ENCODE measurements at regions not wholly inside any gene's neighbourhood (a gene's known extent, or its start where the extent isn't known, plus 50 kb on each side); places are given as distances from the start of the nearest gene placed in this dataset.
"Not testable (repeated sequence)": the region's sequence is repeated elsewhere in the genome, so short reads cannot be mapped to it uniquely, and the experiment has no call there.

DNA sequence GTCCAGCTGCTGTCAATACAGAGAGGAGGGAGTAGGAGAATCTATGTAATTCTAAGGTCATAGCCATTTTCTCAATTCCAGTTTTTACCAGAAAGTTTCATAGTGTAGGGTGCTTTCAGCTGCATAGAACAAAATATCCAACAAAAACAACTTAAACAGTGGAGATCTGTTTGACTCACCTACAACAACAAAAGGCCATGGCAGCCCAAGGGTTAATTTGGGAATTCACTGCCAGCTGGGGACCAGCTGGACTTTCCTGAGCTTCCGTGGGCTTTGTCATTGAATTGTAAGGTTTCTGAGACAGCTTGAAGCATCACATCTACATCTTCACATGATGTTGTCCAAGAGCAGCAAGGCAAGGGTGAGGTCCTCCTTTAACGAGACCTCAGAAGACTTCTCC, 512.7 kb downstream of the IRS1 start:
- intact Hi-C loops (cut with DNase I; ENCODE audit: low total_unique reads): no loop called here
- no peaks in the 10 kb centered on the region for H3K27me3 ChIP-seq
- no peak overlapping the region for H3K27ac ChIP-seq
- no peaks in the 10 kb centered on the region for H3K9me3 ChIP-seq
- no peak for DNase-seq
- no peak for TF ChIP-seq POLR2A (IDR thresholded peaks at IDR 0.05)
- TF ChIP-seq, protein P1, sequence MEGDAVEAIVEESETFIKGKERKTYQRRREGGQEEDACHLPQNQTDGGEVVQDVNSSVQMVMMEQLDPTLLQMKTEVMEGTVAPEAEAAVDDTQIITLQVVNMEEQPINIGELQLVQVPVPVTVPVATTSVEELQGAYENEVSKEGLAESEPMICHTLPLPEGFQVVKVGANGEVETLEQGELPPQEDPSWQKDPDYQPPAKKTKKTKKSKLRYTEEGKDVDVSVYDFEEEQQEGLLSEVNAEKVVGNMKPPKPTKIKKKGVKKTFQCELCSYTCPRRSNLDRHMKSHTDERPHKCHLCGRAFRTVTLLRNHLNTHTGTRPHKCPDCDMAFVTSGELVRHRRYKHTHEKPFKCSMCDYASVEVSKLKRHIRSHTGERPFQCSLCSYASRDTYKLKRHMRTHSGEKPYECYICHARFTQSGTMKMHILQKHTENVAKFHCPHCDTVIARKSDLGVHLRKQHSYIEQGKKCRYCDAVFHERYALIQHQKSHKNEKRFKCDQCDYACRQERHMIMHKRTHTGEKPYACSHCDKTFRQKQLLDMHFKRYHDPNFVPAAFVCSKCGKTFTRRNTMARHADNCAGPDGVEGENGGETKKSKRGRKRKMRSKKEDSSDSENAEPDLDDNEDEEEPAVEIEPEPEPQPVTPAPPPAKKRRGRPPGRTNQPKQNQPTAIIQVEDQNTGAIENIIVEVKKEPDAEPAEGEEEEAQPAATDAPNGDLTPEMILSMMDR (IDR thresholded peaks at IDR 0.05): no peak
- H3K4me1 ChIP-seq: no peaks in the 10 kb centered on the region
- H3K4me3 ChIP-seq: no peak overlapping the region
- no peaks in the 10 kb centered on the region for H3K36me3 ChIP-seq (ENCODE audit: low read depth, missing control alignments)
- 39 to 52% methylated on average over 2 of the region's 2 CpGs for WGBS, 2 donors

DNA sequence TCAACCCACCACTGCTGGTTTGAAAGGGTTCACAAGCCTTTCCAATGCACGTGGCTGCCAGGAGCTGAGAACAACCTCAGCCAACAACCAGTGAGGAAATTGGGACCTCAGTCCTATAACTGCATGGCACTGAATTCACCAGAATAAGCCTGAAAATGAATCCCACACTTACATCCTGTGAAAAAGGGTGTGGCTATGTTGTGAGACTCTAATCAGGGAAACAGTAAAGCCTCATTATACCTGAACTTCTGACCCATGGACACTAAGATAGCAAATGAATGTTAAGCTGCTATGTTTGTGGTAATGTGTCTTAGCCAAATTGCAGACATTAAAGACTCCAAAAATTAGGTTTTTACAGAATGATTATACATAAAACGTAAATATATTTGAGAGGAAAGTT, 515.8 kb downstream of the IRS1 start:
- H3K4me3 ChIP-seq: no peak overlapping the region

DNA sequence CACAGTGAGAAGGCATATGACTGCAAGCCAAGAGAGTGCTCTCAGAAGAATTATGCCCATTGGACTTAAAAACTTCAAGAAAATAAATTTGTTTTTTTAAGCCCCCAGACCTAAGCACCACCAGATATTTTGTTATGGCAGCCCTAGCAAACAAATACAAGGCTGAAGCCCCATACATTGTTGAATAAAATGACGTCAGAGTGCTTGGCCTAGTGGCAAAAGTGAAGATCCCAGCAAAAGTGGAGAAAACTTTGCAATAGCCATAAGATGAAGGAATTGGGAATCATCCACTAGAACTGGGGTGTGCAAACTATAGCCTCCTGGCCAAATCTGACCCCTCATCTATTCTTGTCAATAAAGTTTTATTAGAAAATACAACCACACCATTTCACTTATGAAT, 517.5 kb downstream of the IRS1 start:
- whole genome bisulfite sequencing, 2 donors: 92 to 95% methylated on average over 1 of the region's 1 CpG
- intact Hi-C loops (cut with DNase I; ENCODE audit: low total_unique reads): no loop called here

More for the DNA sequence above, 515.8 kb downstream of the IRS1 start:
- no peak overlapping the region for H3K27ac ChIP-seq
- no peaks in the 10 kb centered on the region for H3K27me3 ChIP-seq
- H3K9me3 ChIP-seq: no peaks in the 10 kb centered on the region
- no peaks in the 10 kb centered on the region for H3K36me3 ChIP-seq (ENCODE audit: low read depth, missing control alignments)
- intact Hi-C loops (cut with DNase I; ENCODE audit: low total_unique reads): no loop called here
- 64 to 72% methylated on average over 2 of the region's 2 CpGs for WGBS, 2 donors
- no peak for DNase-seq
- H3K4me1 ChIP-seq: no peaks in the 10 kb centered on the region
- no peak for TF ChIP-seq POLR2A (IDR thresholded peaks at IDR 0.05)
- TF ChIP-seq, protein P1 (IDR thresholded peaks at IDR 0.05): no peak

DNA sequence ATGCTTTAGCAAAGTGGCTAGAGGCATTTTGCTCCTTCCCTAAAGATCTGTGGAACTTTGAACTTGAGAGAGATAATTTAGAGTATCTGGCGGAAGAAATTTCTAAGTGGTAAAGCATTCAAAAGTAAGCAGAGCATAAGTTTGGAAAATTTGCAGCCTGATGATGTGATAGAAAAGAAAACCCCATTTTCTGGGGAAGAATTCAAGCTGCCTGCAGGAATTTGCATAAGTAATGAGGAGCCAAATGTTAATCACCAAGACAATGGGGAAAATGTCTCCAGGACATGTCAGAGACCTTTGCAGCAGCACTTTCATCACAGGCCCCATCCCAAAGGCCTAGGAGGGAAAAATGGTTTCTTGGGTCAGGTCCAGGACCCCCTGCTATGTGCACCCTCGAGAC, 519.5 kb downstream of the IRS1 start:
- H3K4me1 ChIP-seq; DNase-seq; H3K36me3 ChIP-seq (ENCODE audit: low read depth, missing control alignments); intact Hi-C loops (cut with DNase I; ENCODE audit: low total_unique reads); H3K9me3 ChIP-seq; H3K27ac ChIP-seq; H3K27me3 ChIP-seq; H3K4me3 ChIP-seq: not testable (repeated sequence)
- 93 to 98% methylated on average over 2 of the region's 2 CpGs for WGBS, 2 donors

More for the DNA sequence above, 517.5 kb downstream of the IRS1 start:
- TF ChIP-seq POLR2A (IDR thresholded peaks at IDR 0.05): no peak
- TF ChIP-seq, protein P1 (IDR thresholded peaks at IDR 0.05): no peak
- Histone ChIP-seq H3K27ac (no peak overlapping the region), H3K9me3 (no peaks in the 10 kb centered on the region), H3K4me3 (no peak overlapping the region), H3K27me3 (no peaks in the 10 kb centered on the region), H3K4me1 (no peaks in the 10 kb centered on the region), H3K36me3 (ENCODE audit: low read depth, missing control alignments) (no peaks in the 10 kb centered on the region)
- DNase-seq: no peak

DNA sequence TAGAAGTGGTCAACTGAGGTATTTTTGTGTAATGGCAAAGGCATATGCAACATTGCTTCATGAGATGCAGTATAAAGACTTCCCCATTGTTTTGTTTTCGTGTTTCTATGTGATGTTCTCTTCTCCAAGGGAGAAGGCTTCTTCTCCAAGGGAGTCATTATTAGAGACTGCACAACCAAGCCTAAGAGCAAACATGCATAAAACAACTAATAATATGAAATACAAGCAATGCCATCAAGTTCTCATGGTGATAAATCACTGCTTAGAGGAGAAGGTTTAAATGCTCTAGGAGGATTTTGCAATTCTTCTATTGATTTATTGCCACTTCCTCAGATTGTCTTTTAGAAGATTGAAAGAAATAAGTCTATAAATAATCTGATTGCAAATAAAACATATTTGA, 524.4 kb downstream of the IRS1 start:
- intact Hi-C loops (cut with DNase I; ENCODE audit: low total_unique reads): no loop called here

More for the DNA sequence above, 524.4 kb downstream of the IRS1 start:
- TF ChIP-seq POLR2A (IDR thresholded peaks at IDR 0.05): no peak
- TF ChIP-seq, protein P1 (IDR thresholded peaks at IDR 0.05): no peak
- no peaks in the 10 kb centered on the region for H3K36me3 ChIP-seq (ENCODE audit: low read depth, missing control alignments)
- WGBS, 2 donors: 52 to 57% methylated on average over 1 of the region's 1 CpG
- no peak for DNase-seq
- no peaks in the 10 kb centered on the region for H3K9me3 ChIP-seq
- H3K4me1 ChIP-seq: no peaks in the 10 kb centered on the region
- H3K4me3 ChIP-seq: no peak overlapping the region
- H3K27me3 ChIP-seq: no peaks in the 10 kb centered on the region
- H3K27ac ChIP-seq: no peak overlapping the region

Measured in testis (tissue), 2 donors.